ENCODE measurements at regions not wholly inside any gene's neighbourhood (a gene's known extent, or its start where the extent isn't known, plus 50 kb on each side); places are given as distances from the start of the nearest gene placed in this dataset.

GRCh38 chr9:16131264-16131663 is 578.4 kb downstream of the CCDC171 start:
- DNase-seq (ENCODE audit: low read depth in 2 of 2) = no peak

GRCh38 chr9:16132513-16132912 is 579.7 kb downstream of the CCDC171 start:
- no peak for DNase-seq (ENCODE audit: low read depth in 2 of 2)

- no peak for DNase-seq (ENCODE audit: low read depth in 2 of 2)
Observed at GRCh38 chr9:16133032-16133431, 580.2 kb downstream of the CCDC171 start.

- DNase-seq (ENCODE audit: low read depth in 2 of 2) = no peak
Observed at GRCh38 chr9:16133556-16134227, 580.8 kb downstream of the CCDC171 start.

GRCh38 chr9:16134351-16134750 is 581.5 kb downstream of the CCDC171 start:
- no peak for DNase-seq (ENCODE audit: low read depth in 2 of 2)

- DNase-seq (ENCODE audit: low read depth in 2 of 2) = no peak
Observed at GRCh38 chr9:16135968-16136367, 583.1 kb downstream of the CCDC171 start.

- DNase-seq (ENCODE audit: low read depth in 2 of 2) = no peak
Observed at GRCh38 chr9:16136451-16136850, 583.6 kb downstream of the CCDC171 start.

GRCh38 chr9:16136961-16137360 is 584.1 kb downstream of the CCDC171 start:
- no peak for DNase-seq (ENCODE audit: low read depth in 2 of 2)

GRCh38 chr9:16138561-16139491 is 586.0 kb downstream of the CCDC171 start:
- DNase-seq (ENCODE audit: low read depth in 2 of 2) = no peak

GRCh38 chr9:16139774-16140173 is 586.9 kb downstream of the CCDC171 start:
- DNase-seq (ENCODE audit: low read depth in 2 of 2) = no peak

- no peak for DNase-seq (ENCODE audit: low read depth in 2 of 2)
Observed at GRCh38 chr9:16143310-16143709, 590.5 kb downstream of the CCDC171 start.

GRCh38 chr9:16143947-16144890 is 591.4 kb downstream of the CCDC171 start:
- DNase-seq (ENCODE audit: low read depth in 2 of 2) = no peak

- DNase-seq (ENCODE audit: low read depth in 2 of 2) = no peak
Observed at GRCh38 chr9:16145196-16145950, 592.5 kb downstream of the CCDC171 start.

- DNase-seq (ENCODE audit: low read depth in 2 of 2) = no peak
Observed at GRCh38 chr9:16147726-16148125, 594.9 kb downstream of the CCDC171 start.

GRCh38 chr9:16150501-16150900 is 597.7 kb downstream of the CCDC171 start:
- DNase-seq (ENCODE audit: low read depth in 2 of 2) = no peak

- DNase-seq (ENCODE audit: low read depth in 2 of 2) = no peak
Observed at GRCh38 chr9:16150938-16151650, 598.3 kb downstream of the CCDC171 start.

- DNase-seq (ENCODE audit: low read depth in 2 of 2) = no peak
Observed at GRCh38 chr9:16152276-16153101, 599.6 kb downstream of the CCDC171 start.

GRCh38 chr9:16153221-16153620 is 600.4 kb downstream of the CCDC171 start:
- no peak for DNase-seq (ENCODE audit: low read depth in 2 of 2)

- DNase-seq (ENCODE audit: low read depth in 2 of 2) = no peak
Observed at GRCh38 chr9:16153741-16154140, 600.9 kb downstream of the CCDC171 start.

Data from stimulated activated CD4-positive, alpha-beta T cell treated with anti-CD3 and anti-CD28 coated beads, Interleukin-12 subunit alpha, Interleukin-12 subunit beta, amount 100 ng/mL, for 24 hours (primary cell).